Mesenteric fat pad (tissue), 1 donor: ENCODE measurements at regions not wholly inside any gene's neighbourhood (a gene's known extent, or its start where the extent isn't known, plus 50 kb on each side); places are given as distances from the start of the nearest gene placed in this dataset.

ENCODE experiments used
- DNase-seq: peaks from one replicate; pipeline ENCODE4 v3.0.0-alpha.2; 2020; ENCODE audit warnings: low spot score
- donor health status: DM: yes; HTN: yes; CAD: no.

DNA sequence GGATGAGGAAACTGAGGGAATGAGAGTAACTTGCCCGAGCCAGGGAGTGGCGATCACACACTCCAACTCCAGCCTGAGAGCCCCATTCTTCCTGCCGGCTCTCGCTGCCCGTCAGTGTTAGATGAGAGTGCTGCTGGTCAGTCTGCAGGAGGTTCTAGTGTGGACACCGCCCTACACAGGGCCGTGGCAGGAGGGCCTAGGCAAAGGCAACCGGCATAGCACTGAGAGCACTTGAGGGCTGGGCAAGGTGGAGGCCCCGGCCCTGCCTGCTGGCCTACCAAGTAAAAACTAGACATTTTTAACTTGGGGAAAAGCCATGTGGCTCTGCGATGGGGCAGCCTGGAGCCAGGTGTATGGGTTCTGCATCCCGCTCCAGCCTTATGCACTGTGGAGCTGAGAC, 354.8 kb downstream of the SEC14L1 start:
- peak; percentile 77 for DNase-seq

DNA sequence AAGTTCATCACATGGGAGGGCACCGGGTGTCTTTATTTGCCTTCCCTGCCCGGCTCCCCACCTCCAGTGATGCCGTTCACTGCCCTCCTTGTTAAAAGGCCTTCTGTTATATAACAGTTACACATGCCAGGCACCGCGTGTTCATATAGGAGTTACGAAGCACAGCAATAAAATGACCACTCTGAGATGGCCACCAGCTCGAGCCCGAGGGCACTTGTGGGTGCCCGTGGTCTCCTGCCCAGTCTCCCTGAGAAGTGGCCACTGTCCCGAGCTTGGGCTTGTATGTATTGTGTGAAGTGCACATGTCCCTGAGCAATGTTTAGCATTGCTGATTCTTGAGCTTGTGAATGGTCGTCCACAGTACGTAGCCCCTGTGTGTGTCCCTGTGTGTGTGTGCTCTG, 355.6 kb downstream of the SEC14L1 start:
- DNase-seq: peak; percentile 67

DNA sequence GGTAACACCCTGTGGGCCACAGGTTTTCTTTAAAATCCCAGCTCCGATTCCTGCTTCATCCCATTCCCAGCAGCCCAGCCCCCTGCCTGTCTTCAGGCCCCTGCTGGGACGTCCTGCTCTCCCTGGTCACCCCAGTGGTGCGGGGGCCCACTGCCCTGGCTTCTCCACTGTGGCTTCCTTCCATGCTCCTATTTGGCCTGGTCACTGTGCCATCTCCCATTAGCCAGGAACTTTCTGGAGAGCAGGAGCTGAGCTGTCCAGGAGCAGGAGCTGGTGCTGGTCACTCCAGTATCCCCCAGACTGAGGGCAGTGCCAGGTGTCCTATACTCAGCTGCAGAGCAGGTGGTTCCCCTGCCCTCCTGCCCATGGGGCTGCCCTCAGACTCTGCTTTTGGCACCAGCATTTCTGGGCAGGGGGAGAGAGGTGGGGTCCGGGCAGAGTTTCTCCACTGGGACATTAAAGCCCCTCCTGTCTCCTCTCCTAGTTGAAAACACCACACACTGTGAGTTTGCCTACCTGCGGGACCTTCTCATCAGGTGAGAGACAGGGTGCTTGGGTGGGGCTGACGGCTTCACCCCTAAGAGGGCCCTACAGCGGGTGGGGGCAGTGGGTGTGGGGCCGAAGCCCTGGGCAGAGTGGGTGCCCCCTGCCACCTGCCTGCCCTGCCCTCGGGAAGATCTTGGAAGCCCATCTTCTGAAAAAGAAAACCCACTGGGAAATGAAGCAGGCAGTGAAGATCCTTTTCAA, 356.2 kb downstream of the SEC14L1 start:
- peak; percentile 83 for DNase-seq

DNA sequence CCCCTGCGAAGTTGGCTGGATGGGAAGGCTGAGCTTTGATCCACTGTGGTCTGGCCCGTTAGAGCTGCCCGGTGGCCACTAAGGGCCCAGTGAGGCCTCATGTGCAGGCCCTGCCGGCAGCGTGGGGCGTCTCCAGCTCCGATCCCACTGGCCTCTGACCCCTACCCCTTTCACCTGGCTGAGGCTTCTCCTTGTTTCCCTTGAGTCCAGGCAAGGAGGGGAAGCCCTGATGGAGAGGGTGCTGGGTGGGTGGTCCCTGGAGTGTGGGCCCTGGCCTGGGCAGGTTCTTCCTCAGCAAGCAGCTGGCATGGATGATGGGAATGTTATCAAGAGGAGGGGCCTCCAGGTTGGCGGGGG, 356.8 kb downstream of the SEC14L1 start:
- peak; percentile 62 for DNase-seq

DNA sequence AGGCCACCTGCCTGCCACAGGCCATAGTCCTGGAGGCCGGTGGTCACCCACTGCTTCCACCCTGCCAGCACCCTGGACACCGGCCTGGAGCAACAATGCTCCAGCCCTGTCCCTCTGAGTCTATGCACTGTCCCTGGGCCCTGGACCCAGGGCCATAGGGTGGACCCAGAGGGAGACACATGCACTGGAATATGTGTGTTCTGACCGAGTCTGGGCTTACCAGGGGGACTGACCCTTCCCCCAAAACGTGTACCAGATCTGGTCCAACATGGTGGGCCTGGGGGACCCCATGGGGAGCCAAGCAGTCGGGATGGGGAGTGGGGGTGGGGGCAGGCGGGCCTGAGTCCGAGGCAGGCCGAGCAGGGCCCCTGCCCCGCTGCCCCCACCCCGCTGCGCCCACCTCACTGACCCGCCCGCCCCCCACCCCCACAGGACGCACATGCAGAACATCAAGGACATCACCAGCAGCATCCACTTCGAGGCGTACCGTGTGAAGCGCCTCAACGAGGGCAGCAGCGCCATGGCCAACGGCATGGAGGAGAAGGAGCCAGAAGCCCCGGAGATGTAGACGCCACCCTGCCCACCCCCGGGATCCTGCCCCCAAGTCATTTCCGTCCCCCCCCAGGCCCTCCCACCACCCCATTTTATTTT, 357.4 kb downstream of the SEC14L1 start:
- peak; percentile 47 for DNase-seq

DNA sequence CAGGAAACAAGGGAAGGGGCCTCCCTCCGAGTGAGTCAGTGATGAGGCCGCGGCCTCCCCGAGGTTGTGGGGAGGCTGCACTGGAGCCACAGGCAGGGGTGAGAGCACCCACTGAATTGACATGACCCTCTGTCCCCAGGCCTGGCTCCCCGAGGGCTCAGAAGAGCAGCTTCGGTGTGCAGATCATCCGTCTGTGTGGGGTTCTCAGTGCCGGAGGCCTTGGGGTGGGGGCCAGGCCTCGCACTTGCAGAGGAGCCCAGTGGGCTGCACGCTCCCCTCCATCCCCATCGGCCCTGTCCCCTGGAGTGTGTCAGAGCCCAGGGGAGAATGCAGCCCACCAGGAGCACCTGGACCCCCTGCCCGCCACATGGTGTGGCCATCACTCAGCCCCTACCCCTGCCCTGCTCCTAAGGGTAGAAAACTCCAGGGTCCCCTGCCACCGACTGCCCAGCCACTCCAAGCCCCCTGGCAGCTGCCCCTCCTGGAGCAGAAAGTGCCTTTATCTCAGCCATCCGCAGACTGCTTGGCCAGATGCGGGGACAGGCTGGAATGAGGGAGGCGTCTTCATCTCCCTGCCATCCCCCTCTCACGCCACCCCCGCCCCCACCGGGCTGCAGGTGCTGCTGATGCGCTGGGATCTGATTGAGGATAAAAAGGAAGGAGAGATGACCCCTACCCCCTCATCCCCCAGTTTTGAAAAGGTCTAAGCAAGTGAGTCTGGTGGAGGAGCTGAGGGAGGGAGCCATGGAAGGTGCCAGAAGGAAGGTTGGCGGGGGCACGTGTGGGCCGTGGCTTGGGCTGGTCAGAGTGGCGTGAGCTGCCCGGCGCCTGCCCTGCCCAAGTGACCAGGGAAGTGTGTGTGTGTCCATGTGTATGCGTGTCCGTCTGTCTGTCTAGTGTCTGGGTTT, 358.3 kb downstream of the SEC14L1 start:
- peak; percentile 82 for DNase-seq

DNA sequence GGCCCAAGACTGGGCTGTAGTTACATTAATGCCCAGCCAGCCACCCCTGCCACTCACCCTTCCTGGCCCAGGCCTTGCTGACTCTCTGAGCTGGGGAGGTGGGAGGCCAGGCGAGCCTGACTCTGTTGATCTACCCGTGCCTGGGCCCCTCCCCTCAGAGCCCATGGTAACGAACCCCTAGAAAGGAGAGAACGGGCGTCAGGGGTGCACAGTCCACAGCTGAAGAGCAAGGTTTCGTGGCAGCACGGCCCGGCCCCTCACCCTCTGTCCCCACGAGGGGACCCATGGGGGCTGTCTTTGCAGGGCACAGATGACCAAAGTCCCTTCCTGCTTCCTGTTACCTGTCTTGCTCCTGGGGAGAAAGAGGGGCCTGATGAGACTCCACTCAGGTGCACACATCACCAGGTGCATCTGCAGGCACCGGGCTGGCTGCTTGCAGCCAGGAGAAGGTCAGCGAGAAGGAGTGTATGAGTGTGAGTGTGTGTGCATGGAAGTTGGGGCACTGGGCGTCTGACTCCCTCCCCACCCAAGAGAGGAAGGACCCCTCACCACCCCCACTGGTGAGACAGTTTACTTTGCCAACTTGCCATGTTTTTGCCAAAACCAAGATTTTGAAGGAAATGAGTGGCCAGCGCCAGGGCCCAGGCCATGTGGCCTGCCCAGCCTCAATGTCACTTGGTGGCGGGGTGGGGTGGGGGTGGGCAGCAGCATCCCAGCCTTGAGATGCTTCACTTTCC, 359.1 kb downstream of the SEC14L1 start:
- peak; percentile 84 for DNase-seq

DNA sequence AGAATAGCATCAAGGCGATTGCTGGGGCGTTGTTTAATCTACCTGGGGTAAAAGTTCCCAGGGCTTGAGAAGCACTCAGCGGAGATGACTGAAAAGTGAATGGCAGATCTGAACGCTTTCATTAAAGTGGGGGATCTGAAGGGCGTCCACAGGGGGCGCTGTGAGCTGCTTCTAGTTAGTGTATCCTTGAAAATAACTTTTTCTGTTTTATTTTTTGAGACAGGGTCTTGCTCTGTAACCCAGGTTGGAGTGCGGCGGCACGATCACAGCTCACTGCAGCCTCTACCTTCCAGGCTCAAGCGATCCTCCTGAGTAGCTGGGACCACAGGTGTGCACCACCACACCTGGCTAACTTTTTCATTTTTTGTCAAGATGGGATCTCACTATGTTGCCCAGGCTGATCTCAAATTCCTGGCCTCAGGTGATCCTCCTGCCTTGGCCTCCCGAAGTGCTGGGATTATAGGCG, 360.4 kb downstream of the SEC14L1 start:
- DNase-seq: peak; percentile 22

DNA sequence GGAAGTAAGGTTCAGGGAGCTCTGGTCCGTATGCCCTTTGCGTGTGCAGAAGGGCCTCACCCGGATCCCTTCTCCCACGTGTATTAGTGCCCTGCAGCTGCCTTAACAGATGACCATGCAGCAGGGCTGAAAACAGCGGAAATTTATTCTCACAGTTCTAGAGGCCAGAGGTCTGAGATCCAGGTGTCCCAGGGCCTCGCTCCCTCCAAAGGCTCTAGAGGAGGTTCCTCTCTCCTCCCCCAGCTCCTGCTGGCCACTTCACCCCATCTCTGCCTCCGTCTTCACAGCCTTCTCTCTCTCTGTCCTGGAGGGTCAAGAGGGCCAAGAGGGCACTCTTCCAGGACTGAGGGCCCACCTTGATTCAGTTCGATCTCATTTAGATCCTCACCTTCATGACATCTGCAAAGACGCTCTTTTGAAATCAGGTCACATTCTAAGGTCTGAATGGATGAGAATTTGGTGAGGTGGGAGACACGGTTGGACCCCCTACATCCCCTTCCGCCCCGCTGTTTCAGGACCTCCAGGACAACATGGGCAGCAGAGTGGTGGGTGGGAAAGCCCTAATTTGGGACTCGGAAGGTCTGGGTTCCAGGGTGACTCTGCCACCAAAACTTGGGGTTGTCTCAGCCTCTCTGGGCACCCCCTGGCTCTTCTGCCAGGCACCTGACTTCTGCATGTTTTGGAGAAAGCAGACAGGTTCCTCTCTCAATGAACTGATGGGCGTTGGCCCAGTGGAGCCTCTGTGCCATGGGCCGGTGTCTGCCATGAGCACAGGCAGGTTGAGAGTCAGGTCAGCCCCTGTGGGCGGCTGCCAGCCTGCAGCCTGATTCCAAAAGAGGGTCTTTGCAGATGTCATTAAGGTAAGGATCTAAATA, 361.2 kb downstream of the SEC14L1 start:
- DNase-seq: peak; percentile 84

DNA sequence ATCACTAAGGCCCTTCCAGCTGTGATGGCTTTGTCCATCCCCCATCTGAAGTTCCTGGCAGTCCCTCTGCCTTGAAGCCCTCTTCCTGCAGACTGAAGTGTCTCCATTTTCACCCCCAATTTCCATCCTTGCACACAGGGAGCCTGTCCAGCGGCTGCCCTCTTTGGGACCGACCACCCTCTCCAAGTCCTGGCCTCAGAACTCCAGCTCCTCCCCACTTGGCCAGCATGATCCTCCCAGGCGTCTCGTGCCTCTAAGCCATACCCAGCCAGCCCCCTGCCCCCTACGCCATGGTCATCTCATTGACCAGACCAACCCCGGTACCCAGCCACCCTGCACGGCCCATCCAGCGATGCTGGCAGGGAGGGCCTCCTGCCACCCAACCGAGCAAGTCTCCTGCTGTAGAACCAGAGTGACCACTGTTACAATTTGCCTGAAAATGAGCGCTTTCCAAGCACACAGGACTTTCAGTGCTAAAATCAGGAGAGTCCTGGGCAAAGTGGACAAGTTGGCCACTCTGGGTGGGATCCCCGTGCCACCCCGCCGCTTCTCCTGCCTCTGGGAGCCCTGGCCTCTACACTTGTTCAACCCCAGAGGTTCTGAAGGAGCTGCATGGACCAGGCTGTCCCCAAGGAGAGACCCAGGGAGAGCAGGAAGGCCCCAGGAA, 362.0 kb downstream of the SEC14L1 start:
- DNase-seq: peak; percentile 67

DNA sequence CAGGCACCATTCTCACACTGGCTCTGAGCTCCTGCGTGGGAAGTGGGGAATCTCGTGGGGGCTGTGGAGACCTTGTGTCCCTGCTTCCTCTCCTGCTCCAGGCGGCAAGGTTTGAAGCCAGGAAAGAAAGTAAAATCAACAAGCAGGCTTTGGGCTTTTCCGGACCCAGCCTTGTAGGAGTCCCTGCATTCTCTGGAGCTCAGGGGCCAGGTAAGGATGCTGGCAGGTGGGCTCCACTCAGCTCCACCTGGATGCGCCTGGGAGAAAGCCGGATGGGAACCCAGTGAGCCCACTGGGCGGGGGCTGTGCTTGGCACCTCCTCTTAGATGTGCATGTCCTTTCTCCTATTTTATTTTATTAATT, 362.5 kb downstream of the SEC14L1 start:
- peak; percentile 78 for DNase-seq

DNA sequence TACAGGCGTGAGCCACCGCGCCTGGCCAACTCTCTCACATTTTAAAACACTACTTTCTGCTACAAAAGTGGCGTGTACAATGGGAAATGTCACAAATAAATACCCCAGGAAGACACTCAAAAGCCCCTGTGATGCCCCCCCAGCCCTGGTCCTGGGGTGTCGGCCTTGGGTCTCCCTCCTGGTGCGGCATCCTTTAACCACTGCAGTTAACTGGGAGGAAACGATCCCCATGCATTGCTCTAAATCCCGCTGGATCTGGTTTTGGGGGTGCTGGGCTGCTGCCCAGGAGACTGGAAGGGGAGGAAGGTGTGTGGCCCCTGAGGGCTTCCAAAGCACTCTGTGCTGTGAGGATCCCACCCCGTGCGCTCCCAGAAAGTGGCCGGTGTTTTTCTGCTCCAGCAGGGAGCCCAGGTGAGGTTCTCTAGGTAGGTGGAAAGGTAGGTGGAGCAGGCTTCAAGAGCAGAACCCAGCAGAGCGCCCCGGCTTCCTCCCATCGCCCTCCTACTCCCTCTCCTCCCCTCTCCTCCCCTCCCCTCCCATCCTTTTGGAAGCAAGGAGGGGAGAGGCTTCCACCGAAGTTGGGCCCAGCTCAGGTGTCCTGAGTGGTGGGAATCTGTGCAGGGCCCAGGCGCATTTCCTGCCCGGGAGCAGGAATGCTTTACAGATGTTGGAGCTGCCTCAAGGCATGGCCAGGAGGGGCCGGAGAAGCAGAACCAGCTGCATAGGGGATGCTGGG, 363.3 kb downstream of the SEC14L1 start:
- peak; percentile 85 for DNase-seq

DNA sequence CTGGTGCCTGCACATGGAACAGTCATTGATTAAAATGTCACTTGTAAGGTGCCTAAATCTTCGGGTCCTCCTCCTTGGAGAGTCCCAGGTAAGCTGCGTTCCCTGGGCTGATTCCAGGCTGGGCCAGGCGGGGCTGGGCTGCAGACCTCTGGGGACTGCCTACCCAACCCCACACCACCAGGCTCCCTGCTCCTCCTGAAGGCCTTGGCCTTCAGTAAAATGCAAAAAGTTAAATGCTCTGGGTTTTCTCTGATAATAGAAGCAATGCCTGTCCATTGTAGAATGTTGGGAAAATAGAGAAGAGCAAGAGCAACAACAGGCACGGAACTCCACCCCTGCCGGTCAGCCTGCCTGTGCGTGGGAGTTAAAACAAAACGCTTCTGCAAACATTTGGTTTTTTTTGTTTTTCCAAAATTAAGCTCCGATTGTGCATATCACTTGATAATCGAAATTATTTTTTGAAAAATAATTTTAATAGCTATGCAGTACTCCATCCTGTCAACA, 363.9 kb downstream of the SEC14L1 start:
- peak; percentile 60 for DNase-seq

DNA sequence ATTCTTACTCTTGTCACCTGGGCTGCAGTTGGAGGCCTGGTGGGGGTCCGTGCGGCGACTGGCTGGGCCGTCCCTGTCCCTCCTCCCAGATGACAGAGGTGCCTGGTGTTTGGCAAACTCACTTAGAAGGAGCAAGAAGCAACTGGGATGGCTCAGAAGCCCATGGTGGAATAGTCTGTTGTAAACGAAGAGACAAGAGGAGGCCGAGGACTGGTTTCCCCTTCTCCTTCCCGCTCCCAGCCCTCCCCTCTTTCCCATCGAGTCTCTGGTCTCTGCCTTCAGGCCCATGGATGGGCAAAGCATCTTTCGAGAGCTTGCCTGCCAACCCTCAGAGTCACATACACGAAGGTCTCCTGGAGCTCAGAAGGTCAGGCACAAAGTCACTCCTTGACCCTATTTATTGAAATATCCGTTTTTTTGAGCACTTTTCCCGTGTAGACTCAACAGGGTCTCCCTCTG, 364.4 kb downstream of the SEC14L1 start:
- peak; percentile 22 for DNase-seq

DNA sequence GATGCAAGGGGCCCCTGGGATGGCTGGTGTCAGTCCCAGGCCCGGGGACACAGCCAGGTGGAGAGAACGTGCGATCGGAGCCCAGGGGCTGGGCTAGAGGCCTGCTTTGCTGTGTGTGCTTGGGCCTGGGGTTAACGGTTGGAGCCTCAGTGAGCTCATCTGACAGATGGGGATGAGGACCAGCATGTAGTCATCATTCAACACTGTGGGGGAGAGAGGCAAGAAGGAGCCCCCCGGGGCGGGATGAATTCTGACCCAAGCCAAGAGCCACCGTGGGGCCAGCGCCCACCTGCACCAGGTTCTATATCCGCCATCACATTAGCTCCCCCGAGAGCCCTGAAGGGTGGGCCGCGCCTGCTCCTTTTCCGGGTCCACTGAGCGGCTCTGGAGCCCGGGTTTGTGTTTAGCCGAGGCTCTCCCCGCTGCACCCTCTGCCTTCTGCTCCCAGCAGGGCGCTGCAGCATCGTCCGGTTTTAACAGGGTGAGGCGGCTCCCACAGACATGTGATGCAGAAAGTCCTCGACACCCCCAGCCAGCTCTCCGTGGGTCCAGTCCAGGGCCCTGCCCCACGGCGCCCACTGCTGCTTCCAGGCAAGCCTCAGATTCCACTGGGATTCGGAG, 365.7 kb downstream of the SEC14L1 start:
- peak; percentile 84 for DNase-seq

DNA sequence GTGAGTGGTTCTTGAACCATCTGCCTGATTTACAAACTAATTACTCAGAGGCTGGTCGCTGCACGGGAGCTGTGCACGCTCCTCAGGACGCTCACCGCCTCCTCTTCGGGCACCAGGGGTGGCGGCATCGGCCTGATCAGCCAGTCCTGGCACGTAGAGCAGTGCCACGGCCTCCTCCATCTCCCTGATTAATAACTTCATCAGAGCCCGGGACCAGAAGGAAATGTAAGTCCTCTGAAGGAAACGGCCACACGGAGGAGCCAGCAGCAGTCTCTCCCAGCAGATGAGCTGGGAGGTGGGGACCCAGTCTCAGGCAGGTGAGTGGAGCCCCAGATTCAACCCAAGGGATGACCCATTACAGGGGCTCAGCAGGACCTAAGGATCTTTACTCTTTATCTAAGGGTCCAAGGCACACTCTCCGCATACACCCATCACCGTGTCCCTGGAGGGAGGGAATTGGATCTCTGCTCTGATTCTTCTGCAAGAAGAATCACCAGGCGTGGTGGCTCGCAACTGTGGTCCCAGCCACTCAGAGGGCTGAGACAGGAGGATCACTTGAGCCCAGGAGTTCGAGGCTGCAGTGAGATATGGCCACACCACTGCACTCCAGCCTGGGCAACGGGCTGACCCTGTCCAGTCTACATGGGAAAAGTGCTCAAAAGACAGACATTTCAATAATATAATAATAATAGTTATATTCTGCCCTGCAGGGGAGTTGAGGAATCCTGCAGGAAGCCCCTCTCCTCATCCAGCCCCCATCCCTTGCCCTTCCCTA, 366.5 kb downstream of the SEC14L1 start:
- peak; percentile 79 for DNase-seq

DNA sequence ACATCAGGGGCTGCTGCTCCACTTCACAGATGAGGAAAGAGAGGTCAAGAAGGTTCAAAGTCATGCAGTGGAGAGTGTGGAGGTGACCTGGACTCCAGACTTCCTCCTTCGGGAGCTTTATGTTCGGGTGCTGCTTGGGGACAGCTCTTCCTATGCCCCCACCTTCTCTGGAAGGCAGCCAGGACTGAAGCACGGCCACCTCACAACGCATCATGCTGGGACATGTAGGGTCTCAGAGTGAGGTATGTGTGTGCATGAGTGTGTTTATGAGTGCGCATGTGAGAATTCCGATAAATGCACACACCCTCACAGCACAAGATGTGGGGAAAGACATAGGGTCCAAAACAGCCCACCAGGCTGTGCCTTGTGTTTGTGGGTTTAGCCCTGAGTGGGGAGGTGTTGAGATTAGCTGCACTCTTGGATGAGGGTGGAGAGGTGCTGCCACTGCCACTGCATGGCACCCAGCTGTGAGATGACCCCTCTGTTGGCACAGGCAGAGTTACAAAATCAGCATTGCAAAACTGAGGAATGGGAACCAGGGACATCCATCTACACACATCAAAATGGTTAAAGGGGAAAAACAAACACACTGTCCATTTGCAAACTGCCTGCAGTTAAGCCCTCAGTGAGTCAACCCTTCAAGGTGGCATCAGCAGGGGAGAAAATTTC, 367.4 kb downstream of the SEC14L1 start:
- peak; percentile 67 for DNase-seq
